Astrocyte of the spinal cord (primary cell): ENCODE measurements at regions not wholly inside any gene's neighbourhood (a gene's known extent, or its start where the extent isn't known, plus 50 kb on each side); places are given as distances from the start of the nearest gene placed in this dataset.
"Not testable (repeated sequence)": the region's sequence is repeated elsewhere in the genome, so short reads cannot be mapped to it uniquely, and the experiment has no call there.

Experiments used
- DNase-seq: peaks from one replicate; pipeline ENCODE4 v3.0.0; 2011; ENCODE audit warnings: low read depth, low spot score
- H3K4me3 ChIP-seq: 2 replicates; pipeline ENCODE4 v1.5.1; 2011; ENCODE audit warnings: low read depth, mild to moderate bottlenecking, low read length, moderate library complexity
- in situ Hi-C: cut with HindIII; loops from 2 replicates; pipeline ENCODE4 v1.10.0; 2017; ENCODE audit warnings: low sequenced_read_pairs
- TF ChIP-seq, protein P1 (sequence below): IDR thresholded peaks from 2 replicates; pipeline ENCODE4 v1.5.1; 2012; ENCODE audit warnings: low read depth, mild to moderate bottlenecking, low read length, inconsistent platforms

DNA sequence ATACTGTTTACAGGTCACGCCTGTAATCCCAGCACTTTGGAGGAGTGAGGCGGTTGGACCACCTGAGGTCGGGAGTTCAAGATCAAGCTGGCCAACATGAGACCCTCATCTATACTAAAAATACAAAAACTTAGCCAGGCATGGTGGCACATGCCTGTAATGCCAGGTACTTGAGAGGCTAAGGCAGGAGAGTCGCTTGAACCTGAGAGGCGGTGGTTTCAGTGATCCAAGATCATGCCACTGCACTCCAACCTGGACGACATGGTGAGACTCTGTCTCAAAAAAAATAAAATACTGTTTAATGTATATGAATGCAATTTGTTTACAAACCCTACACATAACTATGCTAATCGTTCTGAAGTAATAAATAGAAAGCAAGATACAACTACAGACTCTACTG, 102.4 kb downstream of the ZNF486 start:
- in situ Hi-C loops = no loop called here
- TF ChIP-seq, protein P1, sequence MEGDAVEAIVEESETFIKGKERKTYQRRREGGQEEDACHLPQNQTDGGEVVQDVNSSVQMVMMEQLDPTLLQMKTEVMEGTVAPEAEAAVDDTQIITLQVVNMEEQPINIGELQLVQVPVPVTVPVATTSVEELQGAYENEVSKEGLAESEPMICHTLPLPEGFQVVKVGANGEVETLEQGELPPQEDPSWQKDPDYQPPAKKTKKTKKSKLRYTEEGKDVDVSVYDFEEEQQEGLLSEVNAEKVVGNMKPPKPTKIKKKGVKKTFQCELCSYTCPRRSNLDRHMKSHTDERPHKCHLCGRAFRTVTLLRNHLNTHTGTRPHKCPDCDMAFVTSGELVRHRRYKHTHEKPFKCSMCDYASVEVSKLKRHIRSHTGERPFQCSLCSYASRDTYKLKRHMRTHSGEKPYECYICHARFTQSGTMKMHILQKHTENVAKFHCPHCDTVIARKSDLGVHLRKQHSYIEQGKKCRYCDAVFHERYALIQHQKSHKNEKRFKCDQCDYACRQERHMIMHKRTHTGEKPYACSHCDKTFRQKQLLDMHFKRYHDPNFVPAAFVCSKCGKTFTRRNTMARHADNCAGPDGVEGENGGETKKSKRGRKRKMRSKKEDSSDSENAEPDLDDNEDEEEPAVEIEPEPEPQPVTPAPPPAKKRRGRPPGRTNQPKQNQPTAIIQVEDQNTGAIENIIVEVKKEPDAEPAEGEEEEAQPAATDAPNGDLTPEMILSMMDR = no peak
- no peak for DNase-seq
- no peak overlapping the region for H3K4me3 ChIP-seq

DNA sequence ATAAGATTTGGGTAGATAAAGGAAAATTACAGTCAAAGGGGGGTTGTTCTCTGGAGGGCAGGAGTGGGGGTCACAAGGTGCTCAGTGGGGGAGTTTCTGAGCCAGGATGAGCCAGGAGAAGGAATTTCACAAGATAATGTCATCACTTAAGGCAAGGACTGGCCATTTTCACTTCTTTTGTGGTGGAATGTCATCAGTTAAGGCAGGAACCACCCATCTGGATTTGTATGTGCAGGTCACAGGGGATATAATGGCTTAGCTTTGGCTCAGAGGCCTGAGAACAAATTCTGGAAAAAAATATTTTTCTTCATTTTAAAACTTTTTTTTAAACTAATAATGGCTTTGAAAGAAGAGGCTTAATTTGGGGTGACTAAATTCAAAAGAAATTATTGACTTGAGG, 94.5 kb downstream of the ZNF486 start:
- H3K4me3 ChIP-seq, in situ Hi-C loops, DNase-seq: not testable (repeated sequence)

DNA sequence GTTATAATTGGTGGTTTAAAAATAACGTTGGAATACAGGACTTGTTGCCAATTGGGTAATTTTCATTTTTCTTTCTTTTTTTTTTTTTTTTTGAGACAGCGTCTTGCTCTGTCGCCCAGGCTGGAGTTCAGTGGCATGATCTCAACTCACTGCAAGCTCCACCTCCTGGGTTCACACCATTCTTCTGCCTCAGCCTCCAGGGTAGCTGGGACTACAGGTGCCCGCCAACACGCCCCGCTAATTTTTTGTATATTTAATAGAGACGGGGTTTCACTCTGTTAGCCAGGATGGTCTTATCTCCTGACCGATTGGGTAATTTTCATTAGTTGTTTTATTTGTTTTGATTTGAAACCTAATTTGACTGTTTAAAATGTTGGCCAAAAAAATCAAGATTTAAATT, 93.7 kb downstream of the ZNF486 start:
- H3K4me3 ChIP-seq, in situ Hi-C loops: not testable (repeated sequence)

DNA sequence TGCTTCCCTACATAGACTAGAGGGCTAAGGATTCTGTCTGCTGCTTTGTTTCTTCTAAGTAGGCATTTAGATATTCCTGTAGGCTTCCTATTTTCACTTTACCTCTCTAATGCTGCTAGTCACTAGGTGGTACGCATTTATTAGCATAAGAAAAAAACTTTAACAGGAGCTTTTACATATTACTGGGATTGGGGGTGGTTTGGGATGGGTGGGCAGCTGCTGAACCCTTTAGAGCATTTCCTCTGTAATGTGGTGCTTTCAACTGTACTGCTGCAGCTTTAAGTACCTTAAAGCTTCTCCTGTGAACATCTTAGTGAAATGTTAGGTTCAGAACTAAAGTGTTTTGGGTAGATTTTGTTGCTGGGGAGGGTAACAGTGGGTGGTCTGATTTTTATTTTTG, 92.6 kb downstream of the ZNF486 start:
- no peak for DNase-seq
- in situ Hi-C loops = no loop called here
- H3K4me3 ChIP-seq = no peak overlapping the region
- TF ChIP-seq, protein P1 = no peak

More for the DNA sequence above, 93.7 kb downstream of the ZNF486 start:
- DNase-seq = not testable (repeated sequence)

DNA sequence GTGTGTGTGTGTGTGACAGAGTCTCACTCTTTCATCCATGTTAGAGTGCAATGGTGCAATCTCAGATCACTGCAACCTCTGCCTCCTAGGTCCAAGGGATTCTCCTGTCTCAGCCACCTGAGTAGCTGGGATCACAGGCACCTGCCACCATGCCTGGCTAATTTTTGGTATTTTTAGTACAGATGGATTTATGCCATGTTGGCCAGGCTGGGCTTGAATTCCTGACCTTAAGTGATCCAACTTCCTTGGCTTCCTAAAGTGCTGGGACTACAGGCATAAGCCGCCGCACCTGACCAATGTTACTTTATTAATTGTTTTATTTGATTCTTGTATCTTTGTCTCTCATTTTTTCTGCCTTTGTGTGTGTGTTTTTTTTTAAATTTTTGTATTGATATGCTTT, 89.6 kb downstream of the ZNF486 start:
- no peak for DNase-seq
- in situ Hi-C loops = no loop called here
- TF ChIP-seq, protein P1 = no peak
- no peak overlapping the region for H3K4me3 ChIP-seq

DNA sequence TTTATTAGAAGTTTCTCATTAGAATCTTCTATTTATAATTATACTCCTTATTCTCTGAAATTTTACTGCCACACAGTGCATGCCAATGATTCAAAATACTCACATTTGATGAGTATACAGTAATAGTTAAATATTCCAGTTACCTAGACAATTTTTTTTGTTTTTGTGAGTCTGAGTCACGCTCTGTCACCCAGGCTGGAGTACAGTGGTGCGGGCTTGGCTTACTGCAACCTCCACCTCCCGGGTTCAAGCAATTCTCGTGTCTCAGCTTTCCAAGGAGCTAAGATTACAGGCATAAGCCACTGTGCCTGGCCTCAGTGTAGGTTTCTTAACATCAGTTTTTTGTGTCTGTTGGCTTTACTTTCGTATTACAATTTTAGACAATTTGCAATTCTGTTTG, 87.1 kb downstream of the ZNF486 start:
- TF ChIP-seq, protein P1 = no peak
- DNase-seq = no peak
- H3K4me3 ChIP-seq = no peak overlapping the region
- in situ Hi-C loops = no loop called here

DNA sequence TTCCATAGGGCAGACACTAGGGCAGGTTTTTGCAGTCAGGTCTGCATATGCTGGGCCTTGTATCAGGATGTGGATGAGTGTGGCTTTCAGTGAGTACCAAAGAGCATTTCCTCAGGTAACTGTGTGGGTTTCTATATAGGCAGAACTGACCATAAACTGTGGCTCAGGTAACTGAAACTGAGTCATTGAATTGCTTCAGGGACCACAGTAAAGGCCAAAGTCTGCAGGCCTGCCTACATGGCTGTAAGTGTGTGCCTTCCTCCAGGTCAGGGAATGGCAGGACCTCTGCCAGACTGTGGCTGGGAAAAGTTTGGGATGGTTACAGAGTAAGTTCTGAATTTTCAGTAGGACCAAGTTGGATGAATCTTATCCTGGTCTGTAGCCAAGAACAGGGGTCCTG, 85.6 kb downstream of the ZNF486 start:
- in situ Hi-C loops = no loop called here
- TF ChIP-seq, protein P1 = no peak
- H3K4me3 ChIP-seq = no peak overlapping the region
- DNase-seq = no peak

DNA sequence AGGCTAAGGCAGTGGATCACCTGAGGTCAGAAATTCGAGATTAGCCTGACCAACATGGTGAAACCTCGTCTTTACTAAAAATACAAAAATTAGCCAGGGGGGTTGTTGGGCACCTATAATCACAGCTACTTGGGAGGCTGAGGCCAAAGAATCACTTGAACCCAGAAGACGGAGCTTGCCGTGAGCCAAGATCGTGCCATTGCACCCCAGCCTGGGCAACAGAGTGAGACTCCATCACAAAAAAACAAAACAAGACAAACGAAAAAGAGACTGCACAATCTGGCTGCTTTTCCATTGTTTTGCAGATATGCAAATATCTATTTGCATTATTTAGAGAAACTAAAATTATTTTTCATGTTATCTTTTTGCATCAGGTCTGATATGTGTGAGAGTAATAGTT, 83.6 kb downstream of the ZNF486 start:
- DNase-seq = no peak
- TF ChIP-seq, protein P1 = no peak
- H3K4me3 ChIP-seq = no peak overlapping the region
- in situ Hi-C loops = no loop called here
